GM19438 (cell line): ENCODE measurements at regions not wholly inside any gene's neighbourhood (a gene's known extent, or its start where the extent isn't known, plus 50 kb on each side); places are given as distances from the start of the nearest gene placed in this dataset.

ENCODE experiments used
- ATAC-seq: cut with Tn5 transposase; IDR thresholded peaks from one replicate; pipeline ENCODE4 v1.9.1; 2021; ENCODE audit warnings: low read depth; ENCODE audit not compliant: unreplicated experiment

DNA sequence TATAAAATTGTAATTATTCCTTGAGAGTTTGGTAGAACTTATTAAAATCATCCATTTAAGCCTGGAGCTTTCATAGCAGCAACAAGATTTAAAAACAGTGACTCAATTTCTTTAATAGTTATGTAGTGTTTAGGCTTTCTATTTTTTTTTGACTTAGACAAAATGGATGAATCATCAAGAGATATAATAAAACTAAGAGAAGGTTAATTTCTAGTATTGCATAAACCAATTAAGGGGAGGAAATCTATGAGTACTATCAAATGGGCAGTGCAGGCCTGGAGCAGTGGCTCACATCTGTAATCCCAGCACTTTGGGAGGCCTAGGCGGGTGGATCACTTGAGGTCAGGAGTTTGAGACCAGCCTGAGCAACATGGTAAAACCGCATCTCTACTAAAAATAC lies 416.3 kb upstream of the USP24 start:
- no peak for ATAC-seq

DNA sequence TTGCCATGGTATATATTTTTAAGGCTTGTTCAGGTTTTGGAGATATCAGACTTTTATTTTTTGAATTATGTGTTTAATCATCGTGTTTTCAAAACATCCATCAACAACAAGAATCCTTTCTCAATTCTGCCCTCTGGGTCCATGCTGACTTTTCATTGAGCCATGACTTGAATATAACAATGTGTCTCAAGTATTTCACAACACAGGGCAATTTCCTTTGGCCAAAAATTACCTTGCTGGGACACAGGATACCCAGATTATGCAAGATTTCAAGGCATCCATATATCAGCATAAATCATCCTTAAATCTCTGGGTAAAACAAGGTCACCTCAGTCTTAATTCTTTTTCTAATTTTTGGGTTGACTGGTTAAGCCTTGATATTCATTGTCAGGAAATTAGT lies 411.2 kb upstream of the USP24 start:
- ATAC-seq = no peak

DNA sequence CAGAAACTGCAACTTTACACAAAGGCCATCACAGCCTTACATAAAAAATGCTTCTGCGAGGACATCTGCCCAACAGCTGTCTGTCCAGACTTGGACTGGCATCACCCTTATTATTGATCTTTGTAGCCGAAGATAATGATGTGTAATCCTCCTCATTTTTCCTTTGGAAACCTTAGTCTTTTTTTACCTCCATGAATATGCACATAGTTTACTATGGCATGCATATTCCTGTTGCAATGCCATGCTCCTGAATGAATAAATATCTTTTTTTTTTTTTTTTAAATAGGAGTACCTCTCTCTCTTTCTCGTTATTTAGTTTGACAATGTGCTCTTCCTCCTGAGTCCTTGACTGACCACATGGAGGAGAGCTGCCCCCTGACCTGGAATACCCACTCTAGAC lies 409.6 kb upstream of the USP24 start:
- ATAC-seq = no peak

DNA sequence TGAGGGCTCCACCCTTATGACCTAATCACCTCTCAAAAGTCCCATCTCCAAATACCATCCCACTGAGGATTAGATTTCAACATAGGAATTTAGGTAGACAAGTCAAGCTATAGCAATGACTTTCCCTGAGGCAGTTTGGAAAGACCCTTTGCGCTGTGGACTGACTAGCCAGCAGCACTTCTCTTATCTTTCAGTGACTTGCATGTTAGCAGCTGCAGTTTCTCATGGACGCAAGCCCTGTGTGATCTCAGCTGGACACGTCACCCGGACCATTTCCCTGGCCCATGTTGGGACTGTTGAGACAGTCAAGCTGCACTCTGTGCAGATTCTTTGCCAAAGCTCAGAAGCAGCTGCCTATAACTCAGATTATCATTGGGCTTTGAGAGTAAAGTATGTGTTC lies 408.1 kb upstream of the USP24 start:
- ATAC-seq = no peak

DNA sequence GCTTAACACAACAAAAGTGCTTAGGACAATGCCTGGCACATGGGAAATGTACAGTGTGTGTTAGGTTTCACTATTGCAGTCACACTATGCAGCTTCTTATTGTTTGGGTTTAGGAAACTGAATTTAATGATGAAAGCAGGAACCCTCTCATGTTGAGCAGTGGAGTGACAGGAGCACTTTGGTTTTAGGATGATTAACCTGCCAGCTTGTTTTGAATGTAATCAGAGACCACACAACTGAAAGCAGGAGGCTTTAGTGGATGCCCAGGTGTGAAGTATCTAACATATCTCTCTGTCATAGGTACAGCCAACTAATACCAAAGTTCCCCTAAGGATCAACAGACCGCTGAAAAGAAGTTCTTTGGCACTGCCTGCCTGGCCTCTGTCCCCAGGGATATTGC lies 406.9 kb upstream of the USP24 start:
- ATAC-seq = no peak

DNA sequence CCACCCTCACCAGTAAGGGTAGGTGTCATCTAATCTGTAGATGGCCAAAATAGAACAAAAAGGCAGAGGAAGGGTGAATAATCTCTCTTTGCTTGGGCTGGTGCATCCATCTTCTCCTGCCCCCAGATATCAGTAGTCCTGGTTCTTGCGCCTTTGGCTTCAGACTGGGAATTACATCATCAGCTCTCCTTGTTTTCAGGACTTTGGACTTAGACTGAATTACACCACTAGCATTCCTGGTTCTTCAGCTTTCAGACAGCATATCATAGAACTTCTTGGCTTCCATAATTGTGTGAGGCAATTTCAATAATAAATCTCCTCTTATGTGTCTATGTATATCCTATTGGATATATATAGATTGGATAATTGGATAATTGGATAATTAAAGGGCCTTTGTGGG lies 403.0 kb upstream of the USP24 start:
- ATAC-seq = no peak

DNA sequence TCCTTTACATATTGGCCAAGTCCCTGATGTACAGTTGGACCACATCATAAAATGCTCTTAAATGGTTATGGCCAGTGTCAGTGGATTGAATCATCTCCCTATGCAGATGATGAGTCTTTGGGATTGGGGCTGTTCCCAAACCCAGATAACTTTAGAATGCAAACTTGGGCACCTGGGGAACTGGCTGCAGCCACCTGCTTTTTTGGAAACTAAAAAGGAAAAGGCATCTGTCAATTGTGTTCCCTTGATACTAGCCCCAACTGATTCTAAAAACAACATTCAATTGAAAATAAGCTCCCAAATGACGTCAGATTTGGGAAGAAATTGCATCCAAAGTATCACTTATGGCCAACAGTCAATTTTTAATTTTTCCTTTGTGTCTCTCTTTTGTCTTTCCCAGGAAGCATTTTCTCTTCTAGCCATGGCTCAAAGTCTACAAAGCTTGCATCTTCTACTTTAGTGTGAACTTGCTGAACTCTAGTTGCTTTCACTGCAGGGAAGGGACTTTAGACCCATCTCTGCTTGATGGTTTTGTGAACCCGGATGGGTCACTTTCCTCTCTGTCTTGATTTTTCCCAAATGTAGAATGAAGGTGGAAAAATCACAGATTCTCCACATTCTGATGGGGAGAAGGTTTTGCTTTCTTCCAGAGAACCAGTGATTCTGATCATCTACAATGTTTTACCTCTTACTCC lies 402.3 kb upstream of the USP24 start:
- no peak for ATAC-seq

DNA sequence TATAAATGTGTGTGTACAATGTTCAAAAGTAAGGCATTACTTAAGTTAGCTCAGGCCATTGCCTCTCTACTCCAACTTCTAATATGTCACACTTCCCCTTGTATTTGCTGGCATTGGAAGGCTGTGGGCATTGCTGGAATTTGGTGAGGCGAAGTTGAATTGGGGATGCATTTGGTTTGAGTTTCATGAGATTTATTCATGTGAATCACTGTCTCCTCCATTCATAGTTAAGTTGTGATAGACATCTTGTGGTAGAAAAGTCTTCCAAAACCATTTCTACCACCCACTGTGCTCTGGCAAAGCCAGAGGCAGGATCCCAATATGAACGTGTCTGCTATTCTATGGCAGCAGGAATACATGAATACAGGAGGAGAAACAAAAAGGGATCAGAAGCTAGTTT lies 397.8 kb upstream of the USP24 start:
- ATAC-seq = no peak

DNA sequence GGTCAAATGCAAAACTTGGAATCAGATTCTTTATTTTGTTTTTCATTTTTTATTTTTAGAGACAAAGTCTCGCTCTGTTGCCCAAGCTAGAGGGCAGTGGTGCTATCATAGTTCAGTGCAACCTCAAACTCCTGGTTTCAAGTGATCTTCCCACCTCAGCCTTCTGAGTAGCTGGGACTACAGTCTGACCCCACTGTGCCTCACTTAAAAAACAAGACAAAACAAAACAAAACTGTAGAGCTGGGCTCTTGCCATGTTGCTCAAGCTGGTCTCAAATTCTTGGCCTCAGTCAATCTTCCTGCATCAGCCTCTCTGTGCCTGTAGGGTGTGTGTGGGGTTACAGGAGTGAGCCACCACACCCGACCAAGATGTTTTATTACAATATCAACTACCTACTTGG lies 396.0 kb upstream of the USP24 start:
- no peak for ATAC-seq

DNA sequence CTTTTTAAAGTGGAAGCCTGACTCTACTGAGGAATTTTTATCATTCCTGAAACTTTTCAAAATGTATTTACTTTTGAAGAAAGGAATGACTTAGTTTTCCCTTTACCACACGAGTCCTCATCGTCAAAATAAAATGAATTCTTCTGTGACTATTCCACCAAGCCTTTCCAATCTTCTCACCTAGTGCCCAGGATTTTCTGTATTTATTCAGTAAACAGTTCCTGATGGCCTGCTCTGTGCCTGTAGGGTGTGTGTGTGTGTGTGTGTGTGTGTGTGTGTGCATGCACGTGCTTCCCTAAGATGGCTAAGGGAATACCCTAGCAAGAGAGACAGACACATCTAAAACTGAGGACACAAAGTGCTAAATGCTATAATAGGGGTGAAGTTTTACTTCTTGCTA lies 395.0 kb upstream of the USP24 start:
- no peak for ATAC-seq

DNA sequence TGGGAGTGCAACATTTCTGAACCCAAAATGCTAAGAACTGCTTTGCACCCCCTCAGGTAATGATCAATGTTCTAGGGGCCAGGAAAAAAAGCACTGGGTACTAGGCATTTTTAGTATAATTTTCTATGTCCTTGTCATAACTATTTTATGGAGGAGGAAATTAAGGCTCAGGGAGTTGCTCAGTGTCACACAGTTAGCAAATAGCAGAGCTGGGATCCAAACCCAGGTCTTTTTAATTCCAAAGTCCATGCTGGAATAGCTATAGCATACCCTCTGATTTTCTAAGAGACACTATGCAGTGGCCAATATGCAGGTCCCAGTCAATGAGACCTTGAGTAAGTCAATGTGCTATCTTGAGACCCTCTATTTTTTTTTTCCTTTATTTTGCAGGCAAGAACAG lies 394.5 kb upstream of the USP24 start:
- ATAC-seq = no peak

DNA sequence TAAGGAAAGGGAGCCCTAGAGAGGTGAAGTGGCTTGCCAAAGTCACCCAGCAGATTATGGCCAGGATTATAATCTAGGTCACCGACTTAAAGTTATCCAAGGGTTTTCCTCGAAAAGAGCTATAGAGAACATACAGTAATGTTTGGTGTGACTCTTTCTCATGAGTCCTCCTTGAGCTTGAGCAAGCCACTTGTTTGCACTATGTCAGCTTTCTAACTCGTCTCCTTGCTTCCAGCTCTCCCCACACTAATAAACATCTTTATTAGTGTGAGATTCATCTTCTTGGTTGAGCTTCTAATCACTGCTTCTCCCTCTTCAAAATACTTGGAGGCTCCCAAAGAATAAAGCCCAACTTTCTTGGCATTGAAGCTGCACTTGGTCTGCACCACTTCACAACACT lies 390.0 kb upstream of the USP24 start:
- ATAC-seq = no peak

DNA sequence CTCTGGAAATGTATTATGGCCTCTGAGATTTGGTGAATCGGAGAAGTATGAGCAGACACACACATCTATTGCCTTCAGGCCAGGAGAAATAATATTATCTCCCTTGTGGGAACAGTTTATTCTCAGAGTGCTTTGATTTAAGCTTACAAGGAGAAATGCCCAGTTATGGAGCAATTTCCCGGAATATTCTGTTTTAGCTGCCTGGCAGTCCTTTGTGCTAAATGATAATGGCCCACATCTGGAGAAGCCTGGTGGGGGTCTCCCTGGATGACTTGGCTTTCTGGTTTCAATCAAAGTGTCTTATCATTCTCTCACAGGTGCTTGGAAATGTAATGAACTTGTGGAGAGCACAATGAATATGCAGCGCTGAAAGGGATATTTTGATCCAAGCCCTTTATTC lies 389.6 kb upstream of the USP24 start:
- no peak for ATAC-seq

DNA sequence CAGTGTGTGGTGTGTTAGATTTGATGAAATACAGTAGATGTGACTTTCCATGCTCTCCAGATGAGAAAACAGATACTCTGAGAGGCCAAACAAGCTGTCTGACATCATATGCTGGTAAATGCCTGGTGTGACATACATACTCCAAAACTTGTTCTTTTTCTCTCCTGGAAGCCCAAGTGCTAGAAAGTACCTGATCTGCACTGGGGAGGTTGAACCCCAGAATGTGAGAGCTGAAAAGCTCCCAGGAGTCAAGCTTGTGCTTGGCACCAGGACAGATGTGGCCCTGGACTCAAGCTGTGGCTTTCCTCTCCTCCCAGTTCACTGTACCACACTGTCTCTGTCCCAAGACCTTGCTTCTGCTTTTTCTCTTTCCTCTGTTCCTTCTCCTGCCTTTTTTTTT lies 389.0 kb upstream of the USP24 start:
- no peak for ATAC-seq

DNA sequence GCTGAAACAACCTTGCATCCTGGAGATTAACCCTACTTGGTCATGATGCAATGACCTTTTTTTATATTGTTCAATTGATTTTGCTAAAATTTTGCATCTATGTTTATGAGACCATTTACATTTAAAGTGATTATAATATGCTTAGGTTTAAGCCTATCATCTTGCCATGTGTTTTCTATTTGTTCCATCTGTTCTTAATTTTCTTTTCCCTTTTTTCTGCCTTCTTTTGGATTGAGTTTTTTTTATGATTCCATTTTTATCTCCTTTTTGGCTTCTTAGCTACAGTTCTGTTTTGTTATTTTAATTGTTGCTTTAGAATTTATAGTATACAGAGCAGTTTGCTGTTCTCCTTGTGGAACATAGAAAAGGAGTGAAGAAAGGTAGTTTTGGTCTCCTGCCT lies 385.1 kb upstream of the USP24 start:
- ATAC-seq = no peak

DNA sequence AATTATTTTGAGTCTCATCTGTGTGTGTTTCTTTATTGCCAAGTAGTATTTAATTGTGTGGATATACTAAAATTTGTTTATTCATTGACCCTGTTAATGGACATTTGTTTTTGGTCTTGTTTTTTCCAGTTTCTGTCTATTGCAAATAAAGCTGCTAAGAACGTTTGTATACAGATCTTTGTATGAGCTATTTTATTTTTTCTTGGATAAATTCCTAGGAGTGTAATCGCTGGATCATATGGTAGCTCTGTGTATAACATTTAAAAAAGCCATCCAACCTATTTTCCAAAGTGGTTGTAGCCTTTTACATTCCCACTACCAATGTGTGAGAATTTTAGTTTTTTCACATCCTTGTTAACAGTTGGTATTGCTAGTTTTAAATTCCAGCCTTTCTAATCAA lies 382.7 kb upstream of the USP24 start:
- no peak for ATAC-seq

DNA sequence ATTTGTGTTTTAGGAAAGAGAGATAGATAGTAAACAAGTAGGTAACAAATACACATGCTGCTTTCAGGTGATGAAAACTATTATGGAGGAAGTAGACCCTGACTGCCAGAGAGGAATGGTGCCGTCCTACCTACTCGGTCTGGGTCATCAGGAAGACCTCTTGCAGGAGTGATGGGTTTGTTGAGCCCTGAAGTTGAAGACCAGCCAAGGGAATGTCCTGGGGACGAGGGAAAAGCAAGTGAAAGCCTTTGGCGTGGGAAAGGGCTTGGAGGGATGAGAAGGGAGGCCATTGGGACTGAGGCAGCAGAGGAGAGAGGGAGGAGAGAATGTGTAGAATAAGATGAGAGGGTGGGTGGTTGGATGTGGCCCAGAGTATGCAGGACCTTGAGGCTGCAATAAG lies 379.5 kb upstream of the USP24 start:
- no peak for ATAC-seq

DNA sequence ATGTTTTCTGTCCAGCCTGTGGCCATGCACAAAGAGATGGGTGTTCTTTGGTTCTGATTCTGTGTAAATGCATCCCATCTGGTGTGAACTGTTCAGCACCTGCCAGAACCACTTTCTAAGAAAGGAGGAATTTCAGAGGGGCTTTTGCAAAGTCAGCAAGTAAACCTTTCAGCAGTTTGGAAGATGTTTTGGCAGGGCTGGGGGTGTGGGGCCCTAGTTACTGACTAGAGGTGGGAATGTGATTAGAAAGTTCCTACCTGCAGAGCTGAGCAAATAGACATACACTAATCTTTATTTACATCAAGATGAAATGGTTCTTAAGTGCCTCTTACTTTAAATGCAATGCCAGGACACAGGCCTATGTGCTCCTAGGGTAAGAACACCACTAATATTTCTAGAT lies 378.1 kb upstream of the USP24 start:
- ATAC-seq = no peak

DNA sequence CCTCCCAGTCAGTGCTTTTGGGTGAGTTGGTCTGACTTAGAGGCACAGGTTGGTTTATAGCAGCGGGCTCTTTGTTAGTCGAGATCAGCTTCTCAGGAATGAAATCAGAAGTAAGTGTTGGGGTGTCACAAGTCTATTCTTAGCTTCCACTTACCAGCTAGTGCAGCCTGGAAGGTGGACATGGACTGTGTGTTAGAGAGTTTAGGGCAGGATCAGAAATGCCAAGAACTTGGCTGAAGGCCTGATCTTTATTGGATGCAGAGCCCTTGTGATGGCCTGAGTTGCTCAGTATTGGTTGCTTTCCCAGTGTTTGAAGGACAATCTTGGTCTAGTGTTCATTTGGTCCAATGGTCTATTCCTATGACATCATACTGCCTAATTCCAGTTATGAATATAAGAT lies 377.0 kb upstream of the USP24 start:
- ATAC-seq = no peak

DNA sequence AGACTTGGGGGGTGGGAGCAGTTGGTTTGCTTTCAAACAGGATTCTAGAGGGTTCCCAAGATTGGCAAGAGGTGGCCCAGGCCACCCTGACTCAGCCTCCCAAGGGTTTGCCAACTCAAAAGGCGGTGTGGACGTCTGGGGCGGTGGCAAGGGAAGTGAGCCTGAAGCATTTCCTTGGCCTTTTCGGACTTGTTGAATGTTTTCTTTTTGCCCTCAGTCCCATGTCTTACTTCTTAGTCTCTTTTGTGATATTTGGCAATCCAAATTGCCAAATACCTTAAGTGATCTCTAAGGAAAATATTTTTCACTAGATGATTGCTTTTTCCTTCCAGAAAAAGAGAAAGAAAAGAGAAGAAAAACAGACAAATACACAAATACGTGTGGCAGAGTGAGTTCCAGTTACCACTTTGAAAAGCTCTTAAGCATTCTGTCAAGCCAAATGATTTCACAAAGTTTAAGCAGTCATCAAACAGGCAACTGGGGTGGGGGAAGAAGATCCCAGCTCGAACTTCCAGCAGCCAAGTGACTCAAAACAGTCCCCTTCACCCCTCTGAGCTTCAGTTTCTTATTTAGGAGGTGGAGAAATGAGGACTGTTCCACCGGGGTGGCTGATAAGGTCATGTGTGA lies 374.6 kb upstream of the USP24 start:
- ATAC-seq = no peak

DNA sequence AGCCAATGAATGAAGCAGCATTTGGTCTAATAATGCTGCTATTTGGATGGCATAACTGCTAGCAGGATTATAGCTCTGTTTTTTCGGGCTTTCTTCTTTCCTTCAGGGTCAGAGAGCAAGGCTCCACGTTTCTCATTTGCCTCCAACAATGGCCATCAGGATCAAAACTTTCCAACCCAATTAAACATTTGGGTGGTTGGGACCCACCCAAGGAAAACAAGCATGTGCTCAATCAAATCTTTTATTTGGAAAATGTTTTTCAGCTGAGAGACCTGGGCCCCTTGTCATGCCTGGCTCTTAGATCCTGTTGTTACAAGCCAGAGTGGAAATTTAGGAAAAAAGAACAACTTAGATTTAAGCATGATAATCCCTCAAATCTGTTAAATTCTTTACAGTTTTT lies 373.1 kb upstream of the USP24 start:
- no peak for ATAC-seq

DNA sequence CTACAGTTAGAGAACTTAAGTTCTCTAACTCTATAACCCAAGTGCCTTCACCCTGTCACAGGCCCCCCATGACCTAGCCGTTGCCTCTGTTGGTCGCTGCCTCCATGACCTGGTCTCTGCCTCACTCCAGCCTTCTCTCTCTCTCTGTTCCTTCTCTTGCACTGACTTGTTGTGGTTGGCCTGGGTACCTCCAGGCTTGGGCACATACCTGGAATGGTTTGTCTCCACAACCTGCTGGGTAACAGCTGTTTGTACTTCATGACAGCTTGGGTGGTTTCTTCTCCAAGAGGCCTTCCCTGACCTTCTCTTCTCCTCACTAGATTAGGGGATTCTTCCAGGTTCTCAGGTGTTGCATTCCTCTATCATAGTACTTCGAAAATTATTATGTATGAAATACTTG lies 371.6 kb upstream of the USP24 start:
- no peak for ATAC-seq

DNA sequence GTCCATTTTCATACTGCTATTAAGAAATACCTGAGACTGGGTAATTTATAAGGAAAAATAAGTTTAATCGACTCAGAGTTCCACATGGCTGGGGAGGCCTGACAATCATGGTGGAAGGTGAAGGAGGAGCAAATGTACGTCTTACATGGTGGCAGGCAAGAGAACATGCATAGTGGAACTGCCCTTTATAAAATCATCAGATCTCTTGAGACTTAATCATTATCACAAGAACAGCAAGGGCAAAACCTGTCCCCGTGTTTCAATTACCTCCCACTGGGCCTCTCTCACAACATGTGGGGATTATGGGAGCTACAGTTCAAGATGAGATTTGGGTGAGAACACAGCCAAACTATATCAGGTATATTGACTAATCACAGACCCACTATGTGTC lies 370.2 kb upstream of the USP24 start:
- ATAC-seq = no peak
